Parathyroid adenoma (tissue), 2 donors: ENCODE measurements at regions not wholly inside any gene's neighbourhood (a gene's known extent, or its start where the extent isn't known, plus 50 kb on each side); places are given as distances from the start of the nearest gene placed in this dataset.

ENCODE experiments used
- H2AFZ ChIP-seq: fragments of 300-600 bp; sonication (generic); one replicate; pipeline ENCODE4 v1.7.0; 2017; ENCODE audit warnings: antibody characterized with exemption, mild to moderate bottlenecking
- H3K27ac ChIP-seq: fragments of 300-600 bp; sonication (generic); one replicate; pipeline ENCODE4 v1.7.0; 2017
- H3K27me3 ChIP-seq: fragments of 300-600 bp; sonication (generic); one replicate; pipeline ENCODE4 v1.7.0; 2017; ENCODE audit warnings: low read length; ENCODE audit not compliant: control insufficient read depth, insufficient read depth
- H3K36me3 ChIP-seq: fragments of 300-600 bp; sonication (generic); one replicate; pipeline ENCODE4 v1.7.0; 2017; ENCODE audit warnings: low read length; ENCODE audit not compliant: control insufficient read depth, insufficient read depth
- H3K4me1 ChIP-seq: fragments of 300-600 bp; sonication (generic); one replicate; pipeline ENCODE4 v1.7.0; 2017; ENCODE audit warnings: control low read depth
- H3K4me2 ChIP-seq: fragments of 300-600 bp; sonication (generic); one replicate; pipeline ENCODE4 v1.7.0; 2017; ENCODE audit warnings: low read length
- H3K4me3 ChIP-seq: fragments of 300-600 bp; sonication (generic); one replicate; pipeline ENCODE4 v1.7.0; 2017; ENCODE audit warnings: low read depth, low read length
- H3K79me2 ChIP-seq: fragments of 300-600 bp; sonication (generic); one replicate; pipeline ENCODE4 v1.7.0; 2017; ENCODE audit warnings: control low read depth
- H3K9ac ChIP-seq: fragments of 300-600 bp; sonication (generic); one replicate; pipeline ENCODE4 v1.7.0; 2017; ENCODE audit warnings: mild to moderate bottlenecking
- H3K9me3 ChIP-seq: fragments of 300-600 bp; sonication (generic); one replicate; pipeline ENCODE4 v1.7.0; 2017; ENCODE audit warnings: low read length; ENCODE audit not compliant: control insufficient read depth
- TF ChIP-seq, protein P1 (sequence below): fragments of 300-600 bp; sonication (generic); IDR thresholded peaks from one replicate; pipeline ENCODE4 v1.7.0; 2017; ENCODE audit warnings: antibody characterized with exemption, mild to moderate bottlenecking
- donor health status: primary hyperparathyroidism.

DNA sequence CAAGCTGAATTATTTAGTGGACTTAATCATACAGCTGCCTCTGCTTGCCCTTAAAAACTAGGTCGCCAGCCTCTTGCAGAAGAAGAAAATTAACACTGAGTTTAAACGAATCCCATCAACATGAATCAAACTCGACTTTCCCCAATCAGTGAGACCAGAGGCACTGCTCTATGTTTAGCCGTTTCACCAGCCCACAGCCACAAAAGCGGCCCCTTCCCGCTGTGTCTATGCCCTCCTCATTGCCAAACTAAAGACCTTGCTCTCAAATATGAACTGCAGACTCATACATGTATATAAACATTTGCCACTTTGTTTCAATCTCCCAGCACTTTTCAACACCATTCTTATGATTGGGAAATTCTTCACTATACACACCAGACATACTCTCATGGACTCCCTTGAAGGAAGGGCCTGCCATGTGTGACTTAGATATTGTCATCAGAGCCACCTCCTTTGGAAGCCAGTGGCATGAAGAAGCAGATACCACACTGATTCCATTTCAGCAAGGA is 105.8 kb upstream of the ADGRF1 start:
- Histone ChIP-seq H3K79me2 (no peaks in the 10 kb centered on the region), H3K4me3 (no peak overlapping the region), H3K9ac (no peak overlapping the region), H3K9me3 (no peaks in the 10 kb centered on the region), H3K27me3 (no peaks in the 10 kb centered on the region), H3K4me1 (no peaks in the 10 kb centered on the region), H2AFZ (no peak overlapping the region), H3K36me3 (no peaks in the 10 kb centered on the region), H3K4me2 (no peak overlapping the region), H3K27ac (no peak overlapping the region)
- TF ChIP-seq, protein P1, sequence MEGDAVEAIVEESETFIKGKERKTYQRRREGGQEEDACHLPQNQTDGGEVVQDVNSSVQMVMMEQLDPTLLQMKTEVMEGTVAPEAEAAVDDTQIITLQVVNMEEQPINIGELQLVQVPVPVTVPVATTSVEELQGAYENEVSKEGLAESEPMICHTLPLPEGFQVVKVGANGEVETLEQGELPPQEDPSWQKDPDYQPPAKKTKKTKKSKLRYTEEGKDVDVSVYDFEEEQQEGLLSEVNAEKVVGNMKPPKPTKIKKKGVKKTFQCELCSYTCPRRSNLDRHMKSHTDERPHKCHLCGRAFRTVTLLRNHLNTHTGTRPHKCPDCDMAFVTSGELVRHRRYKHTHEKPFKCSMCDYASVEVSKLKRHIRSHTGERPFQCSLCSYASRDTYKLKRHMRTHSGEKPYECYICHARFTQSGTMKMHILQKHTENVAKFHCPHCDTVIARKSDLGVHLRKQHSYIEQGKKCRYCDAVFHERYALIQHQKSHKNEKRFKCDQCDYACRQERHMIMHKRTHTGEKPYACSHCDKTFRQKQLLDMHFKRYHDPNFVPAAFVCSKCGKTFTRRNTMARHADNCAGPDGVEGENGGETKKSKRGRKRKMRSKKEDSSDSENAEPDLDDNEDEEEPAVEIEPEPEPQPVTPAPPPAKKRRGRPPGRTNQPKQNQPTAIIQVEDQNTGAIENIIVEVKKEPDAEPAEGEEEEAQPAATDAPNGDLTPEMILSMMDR, result no peak

DNA sequence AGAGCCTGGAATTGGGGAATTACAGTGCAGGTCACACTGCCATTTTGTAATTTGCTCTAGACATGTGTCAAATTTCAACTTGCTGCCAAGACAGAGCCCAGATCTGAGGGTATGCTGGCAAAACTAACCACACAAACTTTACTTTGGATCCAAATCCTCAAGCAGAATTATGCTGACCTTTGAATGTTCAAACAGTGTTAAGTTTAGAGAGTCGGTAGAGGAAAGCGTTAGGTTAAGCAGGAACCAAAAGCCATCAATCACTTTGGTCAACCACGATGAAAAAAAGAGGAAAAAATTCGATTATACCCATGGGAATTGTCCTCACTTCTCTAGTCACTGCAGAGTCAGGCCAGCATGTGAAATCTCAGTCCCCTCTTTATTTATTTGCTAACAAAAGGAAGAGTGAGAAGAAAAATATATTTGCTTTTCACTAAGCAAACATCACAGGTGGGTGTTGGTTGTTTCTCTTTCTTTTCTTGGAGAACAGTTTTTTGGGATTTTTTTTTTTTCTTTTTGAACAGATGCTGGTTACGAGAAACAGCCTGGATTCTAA is 105.1 kb upstream of the ADGRF1 start:
- Histone ChIP-seq H3K27me3 (no peaks in the 10 kb centered on the region), H3K4me2 (no peak overlapping the region), H2AFZ (peak overlapping the region; percentile 29), H3K4me3 (no peak overlapping the region), H3K4me1 (no peaks in the 10 kb centered on the region), H3K79me2 (no peaks in the 10 kb centered on the region), H3K9me3 (no peaks in the 10 kb centered on the region), H3K27ac (no peak overlapping the region), H3K36me3 (no peaks in the 10 kb centered on the region), H3K9ac (no peak overlapping the region)
- TF ChIP-seq, protein P1, result no peak

DNA sequence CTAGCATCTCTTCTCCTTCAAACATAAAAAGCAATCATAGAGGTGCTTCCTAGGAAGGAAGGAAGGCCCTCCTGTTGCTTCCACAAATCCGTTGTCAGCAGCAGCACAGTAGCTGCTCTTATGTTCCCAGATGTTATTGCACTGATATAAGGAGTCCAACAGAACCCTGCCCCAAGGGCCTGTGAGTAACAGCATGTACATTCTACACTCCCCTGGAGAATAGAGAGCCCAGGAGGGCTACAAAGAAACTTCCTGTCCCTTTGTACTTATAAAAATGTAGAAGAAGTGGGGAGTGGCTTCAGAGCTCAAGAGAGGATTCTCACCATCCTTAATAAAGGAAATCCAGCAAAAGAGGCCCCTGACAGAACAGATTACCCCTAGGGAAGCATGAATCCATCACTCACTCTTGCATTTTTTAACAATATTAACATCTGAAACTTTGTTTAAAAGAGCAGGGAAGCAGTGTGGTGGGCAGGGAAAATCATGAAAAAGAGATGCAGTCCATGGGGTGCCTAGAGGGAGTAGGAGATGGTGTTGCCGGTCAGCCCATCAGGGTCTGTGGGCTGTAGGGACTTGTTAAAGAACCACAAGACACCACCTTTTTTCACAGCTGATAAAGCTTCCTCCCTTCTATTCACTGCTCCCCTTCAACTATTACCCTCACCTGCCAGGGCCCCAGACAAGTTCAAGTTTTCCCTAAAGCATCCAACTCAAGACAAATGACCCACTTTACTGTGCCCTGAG is 104.5 kb upstream of the ADGRF1 start:
- Histone ChIP-seq H3K4me2 (no peak overlapping the region), H3K9ac (no peak overlapping the region), H3K27ac (no peak overlapping the region), H3K4me1 (no peaks in the 10 kb centered on the region), H3K27me3 (no peaks in the 10 kb centered on the region), H3K9me3 (no peaks in the 10 kb centered on the region), H3K79me2 (no peaks in the 10 kb centered on the region), H3K4me3 (no peak overlapping the region), H3K36me3 (no peaks in the 10 kb centered on the region), H2AFZ (peak overlapping the region; percentile 29)
- TF ChIP-seq, protein P1, result no peak

DNA sequence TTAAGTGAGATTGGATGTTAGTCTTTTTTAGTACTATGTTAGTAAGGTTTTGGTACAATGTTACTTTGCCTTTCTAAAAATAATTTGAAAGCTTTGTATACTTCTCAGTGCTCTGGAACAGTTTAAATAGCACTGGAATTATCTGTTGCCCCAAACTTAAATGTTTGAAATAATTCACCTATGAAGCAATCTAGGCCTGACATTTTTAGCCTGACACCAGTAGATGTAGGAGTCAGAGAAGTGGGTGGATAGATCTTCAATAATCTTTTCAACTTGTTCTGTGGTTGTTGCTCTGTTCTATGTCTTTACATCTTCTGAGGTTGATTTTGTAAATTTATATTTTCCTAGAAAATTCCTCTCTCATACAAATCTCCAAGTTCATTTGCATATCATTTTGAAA is 103.1 kb upstream of the ADGRF1 start:
- H3K36me3 ChIP-seq, result no peaks in the 10 kb centered on the region
- H3K9me3 ChIP-seq, result no peaks in the 10 kb centered on the region
- H3K27ac ChIP-seq, result no peak overlapping the region
- no peaks in the 10 kb centered on the region for H3K27me3 ChIP-seq
- H2AFZ ChIP-seq, result no peak overlapping the region
- H3K9ac ChIP-seq, result no peak overlapping the region
- TF ChIP-seq, protein P1, result no peak
- no peaks in the 10 kb centered on the region for H3K4me1 ChIP-seq
- no peak overlapping the region for H3K4me2 ChIP-seq
- no peaks in the 10 kb centered on the region for H3K79me2 ChIP-seq
- H3K4me3 ChIP-seq, result no peak overlapping the region
